Neural progenitor cell (in vitro differentiated cells): ENCODE measurements at regions not wholly inside any gene's neighbourhood (a gene's known extent, or its start where the extent isn't known, plus 50 kb on each side); places are given as distances from the start of the nearest gene placed in this dataset.

Experiments
- DNase-seq: peaks from one replicate; pipeline ENCODE4 v3.0.0-alpha.2; 2016; ENCODE audit warnings: low spot score
- H2AFZ ChIP-seq: fragments of 200-600 bp; sonication (generic); replicated peaks from 2 replicates; pipeline ENCODE4 v1.6.1; 2016; ENCODE audit warnings: antibody characterized with exemption
- H3F3A ChIP-seq: fragments of 200-600 bp; sonication (generic); 2 replicates; pipeline ENCODE4 v1.6.1; 2016; ENCODE audit warnings: antibody characterized with exemption, low read depth
- H3K27ac ChIP-seq: fragments of 200-600 bp; sonication (generic); 2 replicates; pipeline ENCODE4 v1.5.1; 2016; ENCODE audit warnings: mild to moderate bottlenecking
- H3K27me3 ChIP-seq: fragments of 200-600 bp; sonication (generic); 2 replicates; pipeline ENCODE4 v1.6.1; 2016; ENCODE audit warnings: mild to moderate bottlenecking, moderate library complexity
- H3K36me3 ChIP-seq: fragments of 200-600 bp; sonication (generic); 2 replicates; pipeline ENCODE4 v1.5.1; 2016
- H3K4me1 ChIP-seq: fragments of 200-600 bp; sonication (generic); 2 replicates; pipeline ENCODE4 v1.6.1; 2016; ENCODE audit warnings: mixed run types
- H3K4me2 ChIP-seq: fragments of 200-600 bp; sonication (generic); 2 replicates; pipeline ENCODE4 v1.6.1; 2016
- H3K4me3 ChIP-seq: fragments of 200-600 bp; sonication (generic); 2 replicates; pipeline ENCODE4 v1.5.1; 2016
- H3K79me2 ChIP-seq: fragments of 200-600 bp; sonication (generic); 2 replicates; pipeline ENCODE4 v1.6.1; 2016; ENCODE audit warnings: low read depth
- H3K9ac ChIP-seq: fragments of 200-600 bp; sonication (generic); 2 replicates; pipeline ENCODE4 v1.6.1; 2016
- H3K9me3 ChIP-seq: fragments of 200-600 bp; sonication (generic); 2 replicates; pipeline ENCODE4 v1.5.1; 2016; ENCODE audit warnings: low read depth
- H4K20me1 ChIP-seq: fragments of 200-600 bp; sonication (generic); 2 replicates; pipeline ENCODE4 v1.6.1; 2016; ENCODE audit warnings: low read depth
- H3K27ac Mint-ChIP-seq: 3 replicates; pipeline ENCODE4 v1.8.0; 2021; ENCODE audit warnings: mixed read lengths
- H3K27me3 Mint-ChIP-seq: 2 replicates; pipeline ENCODE4 v1.8.0; 2022; ENCODE audit warnings: low read depth, mild to moderate bottlenecking, inconsistent platforms, moderate library complexity, mixed read lengths; ENCODE audit not compliant: insufficient read depth
- H3K36me3 Mint-ChIP-seq: 3 replicates; pipeline ENCODE4 v1.8.0; 2021; ENCODE audit warnings: mixed read lengths
- H3K4me1 Mint-ChIP-seq: 3 replicates; pipeline ENCODE4 v1.8.0; 2021; ENCODE audit warnings: mixed read lengths
- H3K4me3 Mint-ChIP-seq: 3 replicates; pipeline ENCODE4 v1.8.0; 2021; ENCODE audit warnings: mild to moderate bottlenecking, moderate library complexity, mixed read lengths
- H3K9me3 Mint-ChIP-seq: 3 replicates; pipeline ENCODE4 v1.8.0; 2020; ENCODE audit warnings: mixed read lengths
- EZH2 ChIP-seq: fragments of 200-600 bp; sonication (generic); IDR thresholded peaks from 2 replicates; pipeline ENCODE4 v1.6.1; 2017; ENCODE audit warnings: antibody characterized with exemption, mild to moderate bottlenecking, moderate library complexity
- EZH2phosphoT487 ChIP-seq: fragments of 200-600 bp; sonication (generic); IDR thresholded peaks from 2 replicates; pipeline ENCODE4 v1.6.1; 2017; ENCODE audit warnings: antibody characterized with exemption
- TF ChIP-seq, protein P1 (sequence below): fragments of 200-600 bp; sonication (generic); IDR thresholded peaks from 2 replicates; pipeline ENCODE4 v1.5.1; 2017; ENCODE audit warnings: antibody characterized with exemption, mild to moderate bottlenecking

DNA sequence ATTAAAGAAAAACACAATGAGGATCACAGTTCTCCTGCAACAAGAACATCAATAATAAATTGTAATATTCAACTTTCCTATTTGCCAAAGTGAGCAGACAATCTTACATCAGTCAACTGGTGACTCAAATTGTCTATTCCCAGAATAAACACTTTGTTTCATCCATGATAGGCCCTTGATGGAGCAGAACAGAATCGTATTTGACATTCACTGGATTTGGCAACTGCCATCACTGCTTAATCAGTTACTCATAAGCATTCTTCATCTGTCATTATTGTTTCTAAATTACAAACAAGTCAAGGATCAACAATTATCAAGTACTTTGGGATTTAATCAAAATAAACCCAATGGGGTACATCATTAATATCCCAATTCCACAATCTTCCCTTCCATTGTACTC is 398.4 kb downstream of the GABRG2 start:
- H3K4me2 ChIP-seq, result no peak overlapping the region
- H3K27me3 ChIP-seq, result no peaks in the 10 kb centered on the region
- H4K20me1 ChIP-seq, result no peaks in the 10 kb centered on the region
- no peak overlapping the region for H3K27ac ChIP-seq
- H3K4me3 ChIP-seq, result no peak overlapping the region
- Mint-ChIP-seq H3K4me3 (no peak overlapping the region), H3K36me3 (no peaks in the 10 kb centered on the region), H3K4me1 (no peaks in the 10 kb centered on the region), H3K9me3 (peaks cover 2% of the 10 kb centered on the region), H3K27ac (no peak overlapping the region), H3K27me3 (no peaks in the 10 kb centered on the region)
- TF ChIP-seq EZH2phosphoT487 (no peak), EZH2 (no peak)
- TF ChIP-seq, protein P1, sequence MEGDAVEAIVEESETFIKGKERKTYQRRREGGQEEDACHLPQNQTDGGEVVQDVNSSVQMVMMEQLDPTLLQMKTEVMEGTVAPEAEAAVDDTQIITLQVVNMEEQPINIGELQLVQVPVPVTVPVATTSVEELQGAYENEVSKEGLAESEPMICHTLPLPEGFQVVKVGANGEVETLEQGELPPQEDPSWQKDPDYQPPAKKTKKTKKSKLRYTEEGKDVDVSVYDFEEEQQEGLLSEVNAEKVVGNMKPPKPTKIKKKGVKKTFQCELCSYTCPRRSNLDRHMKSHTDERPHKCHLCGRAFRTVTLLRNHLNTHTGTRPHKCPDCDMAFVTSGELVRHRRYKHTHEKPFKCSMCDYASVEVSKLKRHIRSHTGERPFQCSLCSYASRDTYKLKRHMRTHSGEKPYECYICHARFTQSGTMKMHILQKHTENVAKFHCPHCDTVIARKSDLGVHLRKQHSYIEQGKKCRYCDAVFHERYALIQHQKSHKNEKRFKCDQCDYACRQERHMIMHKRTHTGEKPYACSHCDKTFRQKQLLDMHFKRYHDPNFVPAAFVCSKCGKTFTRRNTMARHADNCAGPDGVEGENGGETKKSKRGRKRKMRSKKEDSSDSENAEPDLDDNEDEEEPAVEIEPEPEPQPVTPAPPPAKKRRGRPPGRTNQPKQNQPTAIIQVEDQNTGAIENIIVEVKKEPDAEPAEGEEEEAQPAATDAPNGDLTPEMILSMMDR, result no peak
- no peaks in the 10 kb centered on the region for H3F3A ChIP-seq
- H3K9ac ChIP-seq, result no peak overlapping the region
- no peaks in the 10 kb centered on the region for H3K36me3 ChIP-seq
- H2AFZ ChIP-seq, result no peak overlapping the region
- no peaks in the 10 kb centered on the region for H3K9me3 ChIP-seq
- no peaks in the 10 kb centered on the region for H3K4me1 ChIP-seq
- no peak for DNase-seq
- H3K79me2 ChIP-seq, result no peaks in the 10 kb centered on the region

GRCh38 chr5:162473041-162473714 is 405.6 kb downstream of the GABRG2 start:
- H3K9me3 ChIP-seq, result no peaks in the 10 kb centered on the region
- H3K27ac ChIP-seq, result no peak overlapping the region
- H3F3A ChIP-seq, result no peaks in the 10 kb centered on the region
- H3K27me3 Mint-ChIP-seq, result no peaks in the 10 kb centered on the region
- no peaks in the 10 kb centered on the region for H3K36me3 ChIP-seq
- H3K36me3 Mint-ChIP-seq, result no peaks in the 10 kb centered on the region
- no peaks in the 10 kb centered on the region for H3K27me3 ChIP-seq
- no peaks in the 10 kb centered on the region for H3K4me1 Mint-ChIP-seq
- H3K4me2 ChIP-seq, result no peak overlapping the region
- H3K27ac Mint-ChIP-seq, result no peak overlapping the region
- no peak overlapping the region for H3K4me3 ChIP-seq
- H3K4me1 ChIP-seq, result no peaks in the 10 kb centered on the region
- H3K9me3 Mint-ChIP-seq, result no peaks in the 10 kb centered on the region
- no peak for DNase-seq
- no peak overlapping the region for H3K9ac ChIP-seq
- H3K4me3 Mint-ChIP-seq, result no peak overlapping the region
- H3K79me2 ChIP-seq, result no peaks in the 10 kb centered on the region
- H4K20me1 ChIP-seq, result no peaks in the 10 kb centered on the region
- H2AFZ ChIP-seq, result no peak overlapping the region
- TF ChIP-seq, protein P1, result no peak
- no peak for TF ChIP-seq EZH2
- no peak for TF ChIP-seq EZH2phosphoT487

GRCh38 chr5:162474239-162474638 is 406.7 kb downstream of the GABRG2 start:
- H3K9me3 ChIP-seq, result no peaks in the 10 kb centered on the region
- no peaks in the 10 kb centered on the region for H3K79me2 ChIP-seq
- Mint-ChIP-seq H3K4me3 (no peak overlapping the region), H3K27me3 (no peaks in the 10 kb centered on the region), H3K27ac (no peak overlapping the region), H3K9me3 (no peaks in the 10 kb centered on the region), H3K36me3 (no peaks in the 10 kb centered on the region), H3K4me1 (no peaks in the 10 kb centered on the region)
- no peak for DNase-seq
- TF ChIP-seq EZH2 (no peak), EZH2phosphoT487 (no peak)
- TF ChIP-seq, protein P1, result no peak
- H3F3A ChIP-seq, result no peaks in the 10 kb centered on the region
- H3K27me3 ChIP-seq, result no peaks in the 10 kb centered on the region
- H3K4me1 ChIP-seq, result no peaks in the 10 kb centered on the region
- no peak overlapping the region for H3K27ac ChIP-seq
- H2AFZ ChIP-seq, result no peak overlapping the region
- H4K20me1 ChIP-seq, result no peaks in the 10 kb centered on the region
- no peak overlapping the region for H3K4me2 ChIP-seq
- H3K9ac ChIP-seq, result no peak overlapping the region
- H3K36me3 ChIP-seq, result no peaks in the 10 kb centered on the region
- H3K4me3 ChIP-seq, result no peak overlapping the region
